HepG2 (cell line): ENCODE measurements at regions not wholly inside any gene's neighbourhood (a gene's known extent, or its start where the extent isn't known, plus 50 kb on each side); places are given as distances from the start of the nearest gene placed in this dataset.

ENCODE experiments used
- CEBPG ChIP-seq: IDR thresholded peaks from 2 replicates; pipeline ENCODE4 v1.6.1; 2016
- E2F1 ChIP-seq: sonication (generic); formaldehyde crosslinking; IDR thresholded peaks from 2 replicates; pipeline ENCODE4 v1.5.0; 2020; ENCODE audit warnings: missing genetic modification reagents
- ELF4 ChIP-seq: sonication (generic); formaldehyde crosslinking; IDR thresholded peaks from 2 replicates; pipeline ENCODE4 v1.5.0; 2020; ENCODE audit warnings: missing genetic modification reagents, mild to moderate bottlenecking, moderate library complexity, borderline replicate concordance
- FOXM1 ChIP-seq: sonication (generic); formaldehyde crosslinking; IDR thresholded peaks from 2 replicates; pipeline ENCODE4 v1.5.0; 2020; ENCODE audit warnings: missing genetic modification reagents
- HNRNPUL1 ChIP-seq: fragments of 200-400 bp; formaldehyde crosslinking; IDR thresholded peaks from 2 replicates; pipeline ENCODE4 v1.6.1; 2017; ENCODE audit warnings: low read depth, mild to moderate bottlenecking, low read length, moderate library complexity
- MAFK ChIP-seq, 2 experiments: IDR thresholded peaks in 1 of 2; conservative IDR thresholded peaks in 1 of 2; 2 replicates each; pipeline ENCODE4 v1.6.1; 2011; ENCODE audit warnings: improper control_type of control experiment in 2 of 2, low read length in 2 of 2
- POLR2AphosphoS5 ChIP-seq: IDR thresholded peaks from 2 replicates; pipeline ENCODE4 v1.6.1; 2012; ENCODE audit warnings: low read depth, low read length
- RFX1 ChIP-seq: fragments of 450-650 bp; IDR thresholded peaks from 2 replicates; pipeline ENCODE4 v1.6.1; 2017
- STAT5B ChIP-seq: sonication (generic); formaldehyde crosslinking; IDR thresholded peaks from 2 replicates; pipeline ENCODE4 v1.4.0; 2020; ENCODE audit warnings: missing genetic modification reagents
- YY1 ChIP-seq: IDR thresholded peaks from 2 replicates; pipeline ENCODE4 v1.6.1; 2011; ENCODE audit warnings: low read length, low read depth, moderate library complexity, mild to moderate bottlenecking; ENCODE audit not compliant: insufficient read depth, insufficient replicate concordance
- ZBTB34 ChIP-seq: sonication (generic); formaldehyde crosslinking; IDR thresholded peaks from 2 replicates; pipeline ENCODE4 v1.8.0; 2022; ENCODE audit warnings: mild to moderate bottlenecking, missing genetic modification reagents
- ZBTB49 ChIP-seq: sonication (generic); formaldehyde crosslinking; IDR thresholded peaks from 2 replicates; pipeline ENCODE4 v1.4.0; 2020; ENCODE audit warnings: missing genetic modification reagents, borderline replicate concordance
- ZNF24 ChIP-seq: fragments of 450-650 bp; IDR thresholded peaks from 2 replicates; pipeline ENCODE4 v1.6.1; 2017; ENCODE audit warnings: antibody characterized with exemption, mild to moderate bottlenecking
- ZNF251 ChIP-seq: sonication (generic); formaldehyde crosslinking; IDR thresholded peaks from 2 replicates; pipeline ENCODE4 v1.9.0; 2021; ENCODE audit warnings: mild to moderate bottlenecking, missing genetic modification reagents

- TF ChIP-seq MAFK (conservative IDR thresholded peaks at IDR 0.05 in 1 of 2, IDR thresholded peaks at IDR 0.05 in 1 of 2; ENCODE audit: low read length in 2 of 2) (no peak), FOXM1 (CRISPR knock-in tag) (no peak), RFX1 (no peak), CEBPG (no peak), ZBTB34 (CRISPR knock-in tag) (no peak), POLR2AphosphoS5 (no peak), ZNF24 (no peak), E2F1 (CRISPR knock-in tag) (no peak), ELF4 (CRISPR knock-in tag) (no peak), ZNF251 (CRISPR knock-in tag) (no peak), YY1 (no peak), HNRNPUL1 (no peak), STAT5B (CRISPR knock-in tag) (no peak), ZBTB49 (no peak)
Measured at GRCh38 chr15:93496888-93497287, 407.9 kb upstream of the RGMA start.
